ENCODE measurements at regions not wholly inside any gene's neighbourhood (a gene's known extent, or its start where the extent isn't known, plus 50 kb on each side); places are given as distances from the start of the nearest gene placed in this dataset.
"Not testable (repeated sequence)": the region's sequence is repeated elsewhere in the genome, so short reads cannot be mapped to it uniquely, and the experiment has no call there.

DNA sequence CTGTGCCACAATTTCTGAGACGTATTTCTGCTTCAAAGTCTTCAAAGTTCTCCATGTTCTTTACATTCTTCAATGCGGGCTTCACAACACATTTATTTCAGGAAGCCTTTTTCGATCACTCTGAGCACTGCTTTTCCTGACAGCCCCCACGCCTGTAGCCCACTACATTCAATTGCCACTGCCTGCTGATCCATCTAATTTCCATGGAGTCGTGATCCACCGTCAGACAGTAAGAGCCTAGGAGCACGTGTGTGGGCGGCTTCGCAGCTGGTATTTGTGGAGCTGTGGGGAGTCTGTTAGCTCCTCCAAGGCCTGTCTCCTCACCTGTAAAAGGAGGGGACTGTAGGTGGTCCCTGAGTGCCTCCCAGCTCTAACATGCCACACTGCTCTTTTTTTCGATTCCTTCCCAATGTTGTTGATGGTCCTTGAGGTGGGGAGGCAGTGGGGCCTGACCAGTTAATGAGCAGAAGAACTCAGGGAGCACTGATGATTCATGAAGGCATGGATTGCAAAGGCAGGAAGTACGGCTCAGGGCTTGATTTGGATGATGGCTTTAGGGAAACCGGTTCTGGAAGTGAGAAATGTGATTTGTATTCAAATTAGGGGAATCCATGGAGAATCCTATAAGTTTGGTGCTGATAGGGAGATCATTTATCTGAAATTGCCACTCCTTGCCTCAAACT lies 401.1 kb upstream of the PODXL start:
- DNase-seq, result no peak

DNA sequence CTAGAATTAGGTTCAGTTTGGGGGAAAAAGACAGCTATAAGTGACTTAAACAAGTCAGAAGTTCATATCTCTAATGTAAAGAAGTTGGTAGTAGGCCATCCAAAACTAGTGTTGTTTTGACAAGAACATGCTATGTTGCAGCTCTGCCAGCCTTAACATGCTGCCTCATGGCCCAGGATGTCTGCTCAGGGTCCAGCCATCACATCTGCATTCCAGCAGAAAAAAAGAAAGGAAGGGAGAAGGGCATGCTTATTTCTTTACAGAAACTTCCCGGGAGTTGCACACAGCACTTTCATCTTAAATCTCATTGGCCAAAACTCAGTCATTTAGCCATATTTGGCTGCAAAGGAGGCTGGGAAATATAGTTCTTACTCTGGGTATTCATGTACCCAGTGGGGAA lies 400.4 kb upstream of the PODXL start:
- no peak for DNase-seq

DNA sequence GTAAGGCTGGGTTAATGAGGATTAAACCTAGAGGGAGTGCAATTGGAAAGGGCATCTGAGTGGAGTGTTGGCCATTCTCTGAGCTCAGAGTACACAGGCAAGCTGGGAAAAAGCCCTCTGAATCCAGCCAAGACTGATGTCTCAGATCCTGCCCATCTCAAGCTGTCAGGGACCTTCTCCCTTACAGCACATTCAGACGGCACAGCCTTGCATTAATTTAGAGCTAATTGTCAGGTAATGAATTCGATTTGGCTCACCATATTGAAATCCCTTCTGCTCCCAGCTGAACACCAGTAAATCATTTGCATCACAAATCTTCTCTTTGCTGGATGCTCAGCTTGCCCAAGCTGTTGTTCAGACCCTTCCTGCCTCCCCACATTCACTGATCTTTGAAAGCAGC lies 399.3 kb upstream of the PODXL start:
- DNase-seq, result no peak

DNA sequence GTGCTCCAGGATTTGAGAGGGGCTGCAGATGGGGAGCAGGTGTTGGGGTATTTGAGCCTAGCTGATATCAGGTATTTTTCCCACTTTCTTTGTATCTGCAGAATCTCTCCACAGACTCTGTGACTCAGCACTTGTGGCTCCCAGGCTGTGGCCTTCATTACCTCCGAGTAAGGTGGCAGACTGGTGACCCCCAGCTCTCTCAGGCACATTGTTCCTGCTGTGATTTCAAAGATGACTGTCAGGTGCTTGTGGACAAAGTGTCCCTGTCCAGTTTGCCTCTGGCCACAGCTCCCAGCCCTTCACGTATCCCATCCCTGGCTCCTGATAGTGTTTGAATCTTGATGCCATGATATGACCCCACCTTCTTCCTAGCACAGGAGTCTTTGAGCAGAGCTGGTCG lies 396.8 kb upstream of the PODXL start:
- no peak for DNase-seq

DNA sequence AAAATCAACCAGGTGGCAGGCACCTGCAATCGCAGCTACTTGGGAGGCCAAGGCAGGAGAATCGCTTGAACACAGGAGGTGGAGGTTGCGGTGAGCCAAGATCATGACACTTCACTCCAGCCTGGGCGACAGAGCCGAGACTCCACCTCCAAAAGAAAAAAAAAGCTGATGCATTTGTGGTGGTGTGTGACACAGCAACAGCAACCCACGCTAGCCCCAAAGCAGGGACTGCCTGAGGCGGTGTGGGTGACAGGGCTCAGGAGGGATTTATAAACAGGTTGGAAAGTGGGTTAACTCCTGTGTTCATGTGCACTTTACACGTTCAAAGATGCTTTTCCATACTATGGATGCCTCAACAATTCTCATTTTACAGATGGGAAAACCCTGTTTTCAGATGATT lies 395.9 kb upstream of the PODXL start:
- DNase-seq, result no peak

DNA sequence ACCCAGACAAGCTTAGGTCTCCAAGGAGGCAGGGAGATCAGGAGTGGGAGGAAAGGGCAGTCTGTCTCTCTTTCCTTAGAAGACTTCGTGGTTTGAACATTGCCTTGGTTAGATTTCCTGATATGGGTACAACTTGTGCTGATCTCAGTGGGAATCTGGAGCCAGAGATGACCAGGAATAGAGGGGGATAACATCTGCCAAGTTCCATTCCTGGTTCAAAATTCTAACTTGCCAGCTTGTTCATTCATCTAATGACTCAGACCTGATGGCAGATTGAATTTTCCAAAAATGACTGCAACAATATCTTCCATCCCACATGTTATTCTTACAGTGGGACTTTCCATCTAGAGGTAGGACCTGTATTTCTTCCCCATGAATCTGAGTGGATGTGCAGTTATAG lies 394.3 kb upstream of the PODXL start:
- DNase-seq, result no peak

DNA sequence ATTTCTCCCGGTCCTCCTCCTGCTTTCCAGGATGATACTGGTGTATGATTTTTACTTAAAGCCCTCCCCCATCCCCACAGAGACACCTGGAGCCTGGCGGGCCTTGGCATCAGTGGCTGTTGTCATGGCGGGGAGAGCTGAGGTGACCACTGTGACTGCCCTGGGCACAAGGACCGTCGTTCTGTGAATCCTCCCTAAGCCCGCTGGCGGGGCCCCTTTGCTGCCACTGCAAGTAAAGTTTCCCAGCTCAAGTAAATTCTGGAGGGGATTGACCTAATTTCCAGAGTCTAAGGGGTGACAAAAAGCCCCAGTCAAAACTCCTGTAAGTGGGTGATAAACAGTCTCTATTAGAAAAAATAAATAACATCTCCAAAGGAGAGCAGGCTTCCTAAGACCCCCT lies 393.2 kb upstream of the PODXL start:
- no peak for DNase-seq

DNA sequence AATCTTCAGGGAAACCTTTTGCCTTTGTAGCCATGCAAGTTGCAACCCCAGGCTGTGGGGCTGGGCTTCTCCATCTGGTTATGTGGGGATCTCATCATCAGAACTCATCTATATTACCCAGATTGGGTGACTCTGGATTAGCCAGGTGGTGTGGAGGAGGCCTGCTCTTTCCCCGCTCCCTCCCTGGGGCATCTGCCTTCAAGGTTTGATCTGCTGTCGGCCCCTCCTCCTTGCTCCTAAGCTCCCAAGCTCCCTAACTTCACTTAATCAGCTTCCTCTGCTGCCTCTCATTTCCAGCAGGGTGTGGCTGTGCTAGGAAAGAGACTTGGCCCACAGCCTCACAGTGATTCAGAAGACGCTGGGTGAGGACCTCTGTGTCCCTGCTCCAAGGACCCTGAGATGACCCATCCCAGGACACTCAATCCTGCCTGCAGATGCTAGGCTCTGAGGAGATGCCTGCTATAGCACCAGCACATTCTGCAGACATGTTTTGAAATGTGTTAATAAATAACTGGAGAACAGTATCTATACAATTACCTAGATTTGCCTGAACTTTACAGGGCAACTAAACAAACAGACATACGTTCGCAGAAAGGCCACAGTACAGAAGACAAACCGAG lies 392.1 kb upstream of the PODXL start:
- no peak for DNase-seq

DNA sequence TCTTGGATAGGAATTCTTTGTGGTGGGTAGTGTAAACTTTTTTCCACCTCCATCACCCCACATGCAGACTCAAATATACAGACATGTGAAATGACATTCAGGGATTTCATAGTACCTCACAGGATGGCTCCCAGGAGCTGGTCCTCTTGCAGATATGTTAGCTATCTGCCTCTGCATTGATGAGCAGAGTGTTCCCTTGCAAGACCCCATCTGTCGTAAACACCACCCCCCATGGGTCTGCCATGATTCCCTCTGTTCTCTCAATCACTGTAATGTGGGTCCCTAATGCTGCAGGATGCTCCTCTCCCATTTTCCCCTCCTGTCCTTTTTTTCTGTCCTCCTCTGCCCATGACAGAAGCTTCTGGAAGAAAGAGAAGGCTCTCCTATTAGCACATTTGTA lies 391.2 kb upstream of the PODXL start:
- DNase-seq, result no peak

DNA sequence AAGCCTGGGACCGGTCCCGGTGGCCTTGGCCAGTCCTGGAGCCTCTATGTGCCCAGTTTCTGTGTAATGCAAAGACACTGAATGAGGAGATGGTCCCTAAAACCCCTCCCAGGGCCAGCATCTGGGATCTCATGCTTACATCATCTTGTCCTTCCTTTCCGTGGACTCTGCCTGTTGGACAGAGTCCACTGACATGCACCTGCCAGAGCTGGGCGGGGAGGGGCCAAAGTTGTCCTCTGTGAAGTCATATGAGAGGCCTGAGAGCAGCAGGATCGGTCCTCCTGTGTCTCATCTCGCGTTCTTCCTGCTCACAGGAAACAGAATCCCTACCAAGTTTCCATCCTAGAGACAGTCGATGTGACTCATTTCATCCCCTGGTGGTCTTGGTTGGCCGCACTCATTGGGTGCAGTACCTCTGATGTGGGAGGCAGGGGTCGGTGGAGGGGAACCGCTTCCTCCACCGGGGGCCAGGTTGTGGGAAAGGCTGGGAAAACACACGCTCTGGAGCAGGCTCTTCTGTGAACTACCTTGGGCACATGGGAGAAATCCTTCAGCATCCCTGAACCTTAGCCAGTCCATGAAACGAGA lies 389.6 kb upstream of the PODXL start:
- DNase-seq, result no peak

DNA sequence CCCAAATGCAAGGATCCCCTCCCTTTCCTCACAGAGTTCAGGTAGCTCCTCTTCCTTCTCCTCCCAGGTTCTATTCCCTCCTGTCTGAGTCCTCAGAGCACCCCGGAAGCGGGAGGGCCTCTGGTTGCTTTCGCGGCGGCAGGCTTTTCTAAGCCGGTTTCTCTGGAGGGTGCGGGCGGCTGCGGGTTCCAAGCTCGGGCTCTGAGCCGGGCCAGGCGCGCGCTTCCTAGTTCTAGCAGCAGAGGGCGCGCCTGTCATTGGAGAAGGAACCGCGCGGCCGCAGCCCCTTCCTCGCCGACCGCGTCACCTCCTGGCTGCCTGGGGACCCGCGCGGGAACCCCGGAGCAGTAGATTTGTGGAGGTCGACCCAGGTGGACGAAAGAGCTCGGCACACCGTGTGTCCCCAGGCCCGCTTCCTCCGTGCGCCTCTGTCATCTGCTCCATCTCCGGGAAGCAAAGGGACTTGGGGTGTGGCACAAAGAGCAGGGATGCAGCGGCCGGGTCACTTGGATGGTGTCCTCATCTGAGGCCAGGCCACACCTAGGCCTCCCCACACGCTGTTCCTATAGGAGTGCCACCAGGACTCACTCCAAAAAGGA lies 389.0 kb upstream of the PODXL start:
- DNase-seq, result no peak

DNA sequence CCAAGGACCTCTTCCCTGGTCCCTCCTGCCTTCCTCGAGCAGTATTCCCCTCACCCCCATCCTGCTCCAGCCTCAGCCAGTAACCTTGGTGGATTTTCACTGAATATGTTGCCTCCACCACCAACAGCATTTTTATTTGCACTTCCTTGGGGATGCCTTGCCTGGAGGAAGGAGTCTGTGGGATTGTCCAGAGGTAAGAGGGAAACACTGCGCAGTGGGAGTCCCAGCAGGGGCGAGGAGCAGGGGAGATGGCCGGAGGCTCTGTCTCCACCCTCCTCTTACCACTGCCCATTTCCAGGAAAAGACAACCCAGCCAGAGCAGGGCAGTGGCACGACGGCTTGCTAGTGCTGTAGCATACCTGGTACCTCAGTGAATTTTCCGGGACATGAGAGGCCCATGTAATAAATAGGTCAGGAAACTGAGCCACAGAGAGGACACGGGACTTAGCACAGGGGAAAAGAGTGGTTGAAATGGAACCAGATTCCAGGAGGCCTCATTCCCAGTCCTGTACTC lies 388.2 kb upstream of the PODXL start:
- no peak for DNase-seq

DNA sequence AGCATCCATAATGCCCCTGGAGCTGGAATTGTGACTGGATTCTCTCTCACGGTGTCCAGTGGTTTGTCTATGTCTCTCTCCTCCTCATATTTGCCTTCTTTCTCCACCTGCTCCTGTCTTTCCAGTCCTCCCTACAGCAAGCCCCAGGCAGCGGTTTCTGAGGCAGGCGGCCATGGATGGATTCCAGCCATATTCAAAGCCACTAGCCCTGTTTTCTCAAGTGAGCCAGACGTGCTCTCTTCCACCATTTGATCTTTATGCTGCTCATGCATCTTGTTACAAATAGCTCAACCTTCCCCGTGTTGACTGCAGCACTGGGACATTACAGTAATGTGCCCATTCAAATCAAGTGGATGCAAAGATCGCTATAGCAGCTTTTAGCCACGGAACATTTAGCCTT lies 387.2 kb upstream of the PODXL start:
- DNase-seq, result no peak

DNA sequence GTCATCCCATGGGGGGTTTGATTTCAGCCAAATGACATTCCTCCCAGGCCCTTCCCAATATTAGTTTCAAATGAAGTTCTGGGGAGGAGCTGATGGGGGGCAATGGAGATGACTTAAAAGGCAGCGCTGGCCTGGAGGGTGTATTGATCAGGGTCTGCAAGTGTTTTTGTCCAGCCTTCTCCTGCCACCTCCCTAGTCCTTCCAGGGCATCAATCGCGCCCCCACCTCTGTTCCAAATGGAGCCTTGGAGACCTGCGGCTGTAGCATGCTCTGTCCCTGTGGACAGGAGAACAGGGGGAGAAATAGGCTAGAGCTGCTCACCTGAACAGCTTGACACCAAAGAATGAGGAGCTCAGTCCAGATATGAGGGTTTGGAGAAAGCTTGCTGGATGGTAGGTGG lies 386.8 kb upstream of the PODXL start:
- DNase-seq, result no peak

DNA sequence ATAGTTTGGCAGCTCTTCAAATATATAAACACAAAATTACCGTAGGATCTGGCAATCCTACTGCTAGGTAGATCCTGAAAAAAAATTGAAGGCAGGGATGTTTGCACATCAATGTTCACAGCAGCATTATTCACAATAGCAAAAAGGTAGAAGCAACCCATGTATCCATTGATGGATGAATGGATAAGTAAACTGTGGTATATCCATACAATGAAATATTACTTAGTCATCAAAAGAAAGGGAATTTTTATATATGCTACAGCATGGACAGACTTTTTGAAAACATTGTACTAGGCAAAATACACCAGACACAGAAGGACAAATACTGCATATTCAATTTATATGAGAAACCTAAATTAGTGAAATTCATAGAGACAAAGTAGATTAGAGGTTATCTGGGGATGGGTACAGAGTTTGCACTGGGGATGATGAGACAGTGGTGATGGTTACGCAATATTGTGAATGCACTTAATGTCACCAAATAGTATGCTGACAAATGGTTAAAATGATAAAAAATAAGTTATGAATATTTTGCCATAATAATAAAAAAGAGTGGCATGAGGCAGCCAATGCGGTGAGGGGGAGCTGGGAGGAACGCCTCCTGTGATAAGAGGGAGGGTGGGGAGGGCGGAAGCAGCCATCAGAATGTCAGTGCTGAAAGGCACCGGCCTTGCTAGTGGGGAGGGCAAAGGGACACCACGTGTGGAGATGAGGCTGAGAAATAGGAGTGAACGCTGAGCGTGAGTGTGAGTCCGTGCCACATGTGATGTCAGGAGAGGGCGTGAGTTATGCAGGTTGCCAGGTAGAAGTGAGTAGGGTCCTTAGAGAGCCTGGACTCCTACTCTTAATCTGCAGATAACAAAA lies 386.1 kb upstream of the PODXL start:
- DNase-seq, result no peak

DNA sequence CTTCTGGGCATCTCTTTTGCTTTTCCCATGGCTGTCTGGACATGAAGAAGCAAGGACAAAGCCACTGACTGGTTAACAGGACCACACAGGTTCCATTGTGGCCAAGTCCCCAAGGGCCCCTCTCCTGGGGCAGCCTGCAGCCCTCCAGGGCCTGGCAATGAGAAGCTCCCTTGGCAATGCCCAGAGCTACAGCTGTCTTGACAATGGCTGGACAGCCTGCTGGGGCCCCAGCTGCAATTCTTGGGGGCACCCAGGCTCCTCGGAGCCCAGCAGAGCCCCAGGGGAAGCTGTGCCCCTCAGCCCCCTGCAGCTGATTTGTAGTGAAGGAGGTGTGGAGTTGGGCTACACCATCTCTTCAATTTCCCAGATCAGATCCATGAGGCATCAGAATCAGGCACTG lies 384.9 kb upstream of the PODXL start:
- DNase-seq, result no peak

DNA sequence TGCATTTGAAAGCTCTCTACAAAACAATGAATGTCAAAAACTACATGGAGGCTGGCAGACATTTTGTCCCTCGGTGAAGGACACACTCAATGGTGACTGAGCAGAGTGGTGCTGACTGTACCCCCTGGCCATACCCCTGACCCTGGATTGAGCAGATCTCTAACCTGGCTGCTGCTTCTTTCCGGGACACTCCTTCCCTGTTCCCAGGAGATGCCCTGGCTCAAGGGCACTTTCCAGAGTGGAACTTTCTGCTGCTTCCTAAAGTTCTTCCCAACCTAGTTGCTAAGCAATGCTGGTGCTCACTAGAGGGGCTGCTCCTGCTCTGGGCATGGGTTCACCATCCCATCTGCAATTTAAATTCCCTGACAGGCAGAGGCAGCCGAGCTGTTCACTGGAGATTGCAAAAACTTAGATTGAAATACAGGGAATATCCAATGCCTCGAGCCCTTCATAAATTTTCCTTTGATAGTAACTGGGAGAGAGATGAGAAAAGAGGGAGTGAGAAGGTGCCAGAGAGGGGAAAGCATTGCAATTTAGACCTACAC lies 384.3 kb upstream of the PODXL start:
- no peak for DNase-seq

DNA sequence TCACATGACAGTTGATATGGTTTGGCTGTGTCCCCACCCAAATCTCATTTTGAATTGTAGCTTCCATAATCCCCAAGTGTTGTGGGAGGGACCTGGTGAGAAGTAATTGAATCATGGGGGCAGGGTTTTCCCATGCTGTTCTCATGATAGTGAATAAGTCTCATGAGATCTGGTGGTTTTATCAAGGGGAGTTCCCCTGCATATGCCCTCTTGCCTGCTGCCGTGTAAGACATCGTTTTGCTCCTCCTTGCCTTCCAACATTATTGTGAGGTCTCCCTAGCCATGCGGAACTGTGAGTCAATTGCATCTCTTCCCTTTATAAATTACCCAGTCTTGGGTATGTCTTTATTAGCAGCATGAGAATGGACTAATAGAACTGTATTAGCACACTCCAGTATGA lies 382.4 kb upstream of the PODXL start:
- not testable (repeated sequence) for DNase-seq

DNA sequence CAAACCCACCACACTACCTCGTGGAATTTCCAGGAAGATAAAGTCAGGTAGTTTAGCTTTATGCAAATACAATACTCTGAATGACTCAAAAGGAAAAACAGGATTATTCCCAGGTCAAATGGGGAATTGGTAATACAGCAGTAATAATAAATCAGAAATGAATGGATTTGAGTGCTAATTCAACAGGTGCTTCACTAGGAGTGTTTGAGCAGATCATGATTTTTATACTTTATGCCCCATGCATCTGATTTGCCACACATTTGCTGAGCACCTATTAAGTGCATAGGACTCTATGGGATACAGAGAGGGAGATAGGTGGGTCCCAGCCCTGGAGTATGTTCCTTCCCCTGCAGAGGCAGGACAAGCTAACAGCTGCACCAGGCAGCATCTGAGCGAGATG lies 381.4 kb upstream of the PODXL start:
- DNase-seq, result no peak

DNA sequence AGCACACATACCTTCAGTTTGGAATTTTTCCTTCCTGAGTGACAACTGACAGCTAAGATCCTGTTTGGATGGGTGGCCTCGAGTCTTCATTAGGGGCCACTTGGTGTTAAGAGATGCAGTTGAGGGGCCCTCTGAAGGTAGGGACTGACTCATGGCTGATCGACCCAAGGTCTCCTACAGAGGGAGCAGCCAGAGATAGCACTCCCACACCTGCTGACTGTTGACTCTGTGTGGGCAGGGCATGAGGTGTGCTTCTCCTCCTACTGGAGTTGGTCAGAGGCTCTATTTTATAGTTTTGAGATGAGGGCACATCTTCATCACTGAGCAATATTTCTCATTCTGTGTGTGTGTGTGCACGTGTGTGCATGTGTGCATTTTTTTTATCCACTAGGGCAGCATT lies 378.8 kb upstream of the PODXL start:
- DNase-seq, result no peak

DNA sequence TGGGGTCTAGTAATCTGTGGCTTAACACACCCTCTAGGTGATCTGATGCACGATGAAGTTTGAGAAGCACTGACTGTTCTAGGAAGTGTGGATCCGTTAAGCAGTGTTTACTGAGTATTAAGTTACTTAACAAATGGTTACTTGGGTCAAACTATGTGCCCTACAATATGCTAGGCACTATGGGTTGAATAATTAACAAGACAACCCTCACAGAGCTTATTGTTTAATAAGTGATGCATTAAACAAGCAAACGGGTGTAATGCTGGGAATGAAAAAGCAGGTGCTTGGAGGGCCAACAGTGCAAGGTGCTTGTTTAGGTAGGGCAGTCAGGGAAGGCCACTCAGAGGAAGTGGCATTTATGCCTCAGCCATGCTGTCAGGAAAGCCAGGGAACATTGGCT lies 378.0 kb upstream of the PODXL start:
- no peak for DNase-seq

DNA sequence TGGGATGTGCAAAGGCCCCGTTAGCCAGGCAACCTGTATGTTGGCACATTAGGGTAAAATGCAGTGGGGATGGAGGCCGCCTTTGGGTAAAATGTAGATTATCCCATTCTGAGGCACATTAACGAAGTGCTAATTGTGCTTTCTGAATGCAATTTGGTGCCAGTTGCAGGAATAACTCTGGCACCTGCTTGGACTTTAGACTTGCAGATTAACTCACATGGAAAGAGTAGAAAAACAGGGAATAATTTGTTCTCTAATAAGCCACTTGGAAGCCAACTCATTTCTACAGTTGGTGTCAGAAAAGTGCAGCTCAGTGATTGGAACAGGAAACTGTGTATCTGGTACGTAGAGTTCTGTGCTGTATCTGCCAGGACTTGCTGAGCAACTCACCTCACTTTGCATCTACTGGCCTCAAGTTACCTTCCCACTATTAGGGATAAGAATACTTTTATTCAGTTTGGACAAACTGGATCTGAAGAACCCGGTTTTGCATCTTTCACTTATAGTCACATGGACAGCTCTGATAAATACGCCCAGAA lies 377.4 kb upstream of the PODXL start:
- no peak for DNase-seq

DNA sequence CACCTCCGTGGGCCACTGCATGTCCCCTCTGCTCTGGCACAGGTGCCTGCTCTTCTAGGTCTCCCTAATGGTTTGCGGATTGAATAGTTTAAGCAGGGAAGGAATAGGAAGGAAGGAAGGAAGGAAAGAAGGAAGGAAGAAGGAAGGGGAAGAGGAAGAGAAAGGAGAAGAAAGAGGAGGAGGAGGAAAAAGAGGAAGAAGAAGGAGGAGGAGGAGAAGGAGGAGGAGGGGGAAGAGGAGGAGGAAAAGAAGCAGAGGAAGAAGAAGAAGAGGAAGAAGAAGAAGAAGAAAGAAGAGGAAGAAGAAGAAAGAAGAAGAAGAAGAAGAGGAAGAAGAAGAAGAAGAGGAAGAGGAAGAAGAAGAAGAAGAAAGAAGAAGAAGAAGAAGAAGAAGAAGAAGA lies 376.8 kb upstream of the PODXL start:
- DNase-seq, result not testable (repeated sequence)

Measured in HCEC 1CT (cell line).